ENCODE measurements at regions not wholly inside any gene's neighbourhood (a gene's known extent, or its start where the extent isn't known, plus 50 kb on each side); places are given as distances from the start of the nearest gene placed in this dataset.
"Not testable (repeated sequence)": the region's sequence is repeated elsewhere in the genome, so short reads cannot be mapped to it uniquely, and the experiment has no call there.

GRCh38 chrX:65093658-65094057 lies 117.4 kb upstream of the ZC4H2 start:
- H3K9me3 Mint-ChIP-seq, result peaks cover 13 to 16% of the 10 kb centered on the region in 2 donors
- H3K4me3 Mint-ChIP-seq, result no peak overlapping the region
- H3K27me3 Mint-ChIP-seq, result no peaks in the 10 kb centered on the region
- DNase-seq (no peak), ATAC-seq (no peak)
- H3K27ac Mint-ChIP-seq, result no peak overlapping the region
- no peaks in the 10 kb centered on the region for H3K4me1 Mint-ChIP-seq

GRCh38 chrX:65073233-65073632 lies 97.0 kb upstream of the ZC4H2 start:
- Mint-ChIP-seq H3K27ac (no peak overlapping the region), H3K9me3 (peaks cover 39 to 55% of the 10 kb centered on the region in 2 donors), H3K27me3 (no peaks in the 10 kb centered on the region), H3K4me3 (no peak overlapping the region), H3K4me1 (no peaks in the 10 kb centered on the region)
- DNase-seq, result no peak
- ATAC-seq, result no peak

- no peak for ATAC-seq
Observed at GRCh38 chrX:65072590-65072989, 96.3 kb upstream of the ZC4H2 start.

GRCh38 chrX:65058626-65059025 lies 82.4 kb upstream of the ZC4H2 start:
- not testable (repeated sequence) for H3K27me3 Mint-ChIP-seq, DNase-seq, H3K27ac Mint-ChIP-seq, H3K4me3 Mint-ChIP-seq, H3K4me1 Mint-ChIP-seq, ATAC-seq
- H3K9me3 Mint-ChIP-seq, result peaks cover 8 to 13% of the 10 kb centered on the region in 2 donors

More at GRCh38 chrX:65072590-65072989, 96.3 kb upstream of the ZC4H2 start:
- no peak overlapping the region for H3K4me3 Mint-ChIP-seq
- no peak for DNase-seq
- no peaks in the 10 kb centered on the region for H3K27me3 Mint-ChIP-seq
- H3K9me3 Mint-ChIP-seq, result peaks cover 43 to 51% of the 10 kb centered on the region in 2 donors
- no peaks in the 10 kb centered on the region for H3K4me1 Mint-ChIP-seq
- H3K27ac Mint-ChIP-seq, result no peak overlapping the region

GRCh38 chrX:65045001-65045400 lies 68.8 kb upstream of the ZC4H2 start:
- H3K4me3 Mint-ChIP-seq, result no peak overlapping the region
- peaks cover 15 to 16% of the 10 kb centered on the region in 2 donors for H3K9me3 Mint-ChIP-seq
- ATAC-seq (no peak), DNase-seq (no peak)
- no peaks in the 10 kb centered on the region for H3K27me3 Mint-ChIP-seq
- no peak overlapping the region for H3K27ac Mint-ChIP-seq
- no peaks in the 10 kb centered on the region for H3K4me1 Mint-ChIP-seq

GRCh38 chrX:65035446-65035770 lies 59.2 kb upstream of the ZC4H2 start:
- DNase-seq (no peak), ATAC-seq (peak; percentile 45)
- H3K27ac Mint-ChIP-seq, result peak overlapping the region; percentile 89 to 95
- H3K4me3 Mint-ChIP-seq, result peak overlapping the region; percentile 95 to 96
- H3K27me3 Mint-ChIP-seq, result no peaks in the 10 kb centered on the region
- H3K9me3 Mint-ChIP-seq, result no peaks in the 10 kb centered on the region
- H3K4me1 Mint-ChIP-seq, result peaks cover 17% of the 10 kb centered on the region

- H3K4me3 Mint-ChIP-seq, result peak within 1 kb of the TSS; percentile 95 to 96
- H3K27ac Mint-ChIP-seq, result peak within 1 kb of the TSS; percentile 95 to 99
- DNase-seq, result peak; percentile 80 to 87
- H3K4me1 Mint-ChIP-seq, result peaks cover 17% of the 10 kb centered on the region
- no peaks in the 10 kb centered on the region for H3K27me3 Mint-ChIP-seq
- H3K9me3 Mint-ChIP-seq, result no peaks in the 10 kb centered on the region
- ATAC-seq, result peak; percentile 94
Observed at GRCh38 chrX:65034668-65035445, 58.6 kb upstream of the ZC4H2 start, which contains the start of gene ZC3H12B. TSS of gene ZC3H12B (plus strand) at chrX:65034826.

- no peaks in the 10 kb centered on the region for H3K9me3 Mint-ChIP-seq
- H3K4me1 Mint-ChIP-seq, result peaks cover 17% of the 10 kb centered on the region
- no peak for DNase-seq
- H3K27ac Mint-ChIP-seq, result peak overlapping the region; percentile 92 to 99
- H3K4me3 Mint-ChIP-seq, result peak overlapping the region; percentile 95 to 96
- peak; percentile 1 for ATAC-seq
- no peaks in the 10 kb centered on the region for H3K27me3 Mint-ChIP-seq
Observed at GRCh38 chrX:65034292-65034667, 58.0 kb upstream of the ZC4H2 start.
